ENCODE measurements at regions not wholly inside any gene's neighbourhood (a gene's known extent, or its start where the extent isn't known, plus 50 kb on each side); places are given as distances from the start of the nearest gene placed in this dataset.

DNA sequence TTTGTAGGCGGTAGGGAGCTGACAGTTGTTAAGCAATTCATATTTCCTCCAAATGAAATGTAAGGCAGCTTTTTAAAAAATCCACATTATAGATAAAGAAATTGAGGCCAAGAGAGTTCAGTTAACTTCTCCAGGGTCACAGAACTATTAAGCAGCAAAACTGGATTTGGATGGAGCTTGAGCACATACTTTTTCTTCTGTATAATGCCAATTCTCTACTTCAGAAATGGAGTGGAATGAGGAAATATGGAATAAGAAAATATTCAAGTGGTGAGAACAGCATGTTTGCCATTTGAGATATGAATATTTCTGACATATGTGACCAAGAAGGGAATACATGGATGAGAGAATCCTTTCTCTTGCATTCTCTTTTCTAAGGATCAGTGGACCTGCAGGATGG lies 233.1 kb downstream of the FOXG1 start:
- no peak overlapping the region for H3K14ac ChIP-seq (ENCODE audit: insufficient read depth, low read length)
- H3K56ac ChIP-seq (ENCODE audit: insufficient read length, low read depth, low read length), result no peak overlapping the region
- no peak overlapping the region for H2BK20ac ChIP-seq (ENCODE audit: low read depth, low read length, poor library complexity, severe bottlenecking)
- H3K79me2 ChIP-seq (ENCODE audit: insufficient read depth, low read length), result no peaks in the 10 kb centered on the region
- H2AK5ac ChIP-seq (ENCODE audit: insufficient read length, low read length), result no peak overlapping the region
- H2BK120ac ChIP-seq (ENCODE audit: low read depth, low read length, poor library complexity, severe bottlenecking), result no peak overlapping the region
- H2BK5ac ChIP-seq (ENCODE audit: insufficient read length, low read length), result no peak overlapping the region
- no peaks in the 10 kb centered on the region for H3K79me1 ChIP-seq (ENCODE audit: insufficient read depth, low read depth, low read length, poor library complexity, severe bottlenecking)
- no peak overlapping the region for H2BK15ac ChIP-seq (ENCODE audit: low read depth, low read length)
- H3K9me3 ChIP-seq (ENCODE audit: control insufficient read depth, low read depth, low read length), result no peaks in the 10 kb centered on the region
- Mint-ChIP-seq H3K27ac (no peak overlapping the region), H3K4me1 (no peaks in the 10 kb centered on the region), H3K36me3 (ENCODE audit: insufficient read depth in 1 of 3, low read depth in 3 of 3) (peaks cover 0 to 16% (median 0%) of the 10 kb centered on the region in 3 experiments; a peak in 2 of 7 replicates), H3K27me3 (ENCODE audit: low read depth) (peaks cover 2% of the 10 kb centered on the region; the same call in 1 of the 2 replicates), H3K4me3 (no peak overlapping the region), H3K9me3 (peaks cover 0 to 3% of the 10 kb centered on the region in 2 experiments; a peak in 3 of 5 replicates)
- no peak overlapping the region for H3K23ac ChIP-seq (ENCODE audit: insufficient read length, low read depth, low read length)
- H3K9ac ChIP-seq (ENCODE audit: extremely low read depth, insufficient read length, low read length), result no peak overlapping the region
- no peaks in the 10 kb centered on the region for H3K27me3 ChIP-seq (ENCODE audit: insufficient read depth, low read length)
- no peaks in the 10 kb centered on the region for H3K23me2 ChIP-seq (ENCODE audit: insufficient read length, low read depth, low read length, poor library complexity, severe bottlenecking)
- WGBS (ENCODE audit: extremely low coverage, insufficient read length, low lambda C conversion rate), result no CpG with 5 or more reads among the region's 1 CpG
- H4K8ac ChIP-seq (replicated peaks; ENCODE audit: insufficient read length, low read depth, low read length), result no peak overlapping the region
- no peak overlapping the region for H3K27ac ChIP-seq (ENCODE audit: insufficient read length, low read depth, low read length)
- no peak overlapping the region for H3T11ph ChIP-seq (ENCODE audit: low read length)
- no peak overlapping the region for H4K91ac ChIP-seq (ENCODE audit: insufficient read length, low read depth, low read length)
- H3K4me2 ChIP-seq (ENCODE audit: insufficient read depth, insufficient read length, low read length), result no peak overlapping the region
- H3K4me1 ChIP-seq (ENCODE audit: insufficient read depth, low read length), result no peaks in the 10 kb centered on the region
- no peak overlapping the region for H2AFZ ChIP-seq (ENCODE audit: low read length)
- H4K5ac ChIP-seq (ENCODE audit: insufficient read length, low read depth, low read length), result no peak overlapping the region
- no peak overlapping the region for H3K18ac ChIP-seq (ENCODE audit: insufficient read length, low read depth, low read length)
- TF ChIP-seq, protein P1, sequence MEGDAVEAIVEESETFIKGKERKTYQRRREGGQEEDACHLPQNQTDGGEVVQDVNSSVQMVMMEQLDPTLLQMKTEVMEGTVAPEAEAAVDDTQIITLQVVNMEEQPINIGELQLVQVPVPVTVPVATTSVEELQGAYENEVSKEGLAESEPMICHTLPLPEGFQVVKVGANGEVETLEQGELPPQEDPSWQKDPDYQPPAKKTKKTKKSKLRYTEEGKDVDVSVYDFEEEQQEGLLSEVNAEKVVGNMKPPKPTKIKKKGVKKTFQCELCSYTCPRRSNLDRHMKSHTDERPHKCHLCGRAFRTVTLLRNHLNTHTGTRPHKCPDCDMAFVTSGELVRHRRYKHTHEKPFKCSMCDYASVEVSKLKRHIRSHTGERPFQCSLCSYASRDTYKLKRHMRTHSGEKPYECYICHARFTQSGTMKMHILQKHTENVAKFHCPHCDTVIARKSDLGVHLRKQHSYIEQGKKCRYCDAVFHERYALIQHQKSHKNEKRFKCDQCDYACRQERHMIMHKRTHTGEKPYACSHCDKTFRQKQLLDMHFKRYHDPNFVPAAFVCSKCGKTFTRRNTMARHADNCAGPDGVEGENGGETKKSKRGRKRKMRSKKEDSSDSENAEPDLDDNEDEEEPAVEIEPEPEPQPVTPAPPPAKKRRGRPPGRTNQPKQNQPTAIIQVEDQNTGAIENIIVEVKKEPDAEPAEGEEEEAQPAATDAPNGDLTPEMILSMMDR (conservative IDR thresholded peaks at IDR 0.05), result no peak
- H4K20me1 ChIP-seq (ENCODE audit: control insufficient read depth, insufficient read depth, insufficient read length), result no peaks in the 10 kb centered on the region
- no peak for DNase-seq
- no peak overlapping the region for H3K4ac ChIP-seq (ENCODE audit: low read depth, low read length)
- no peak overlapping the region for H2BK12ac ChIP-seq (ENCODE audit: insufficient read length, low read depth, low read length)

Data from H9 (cell line).